B cell (primary cell): ENCODE measurements at regions not wholly inside any gene's neighbourhood (a gene's known extent, or its start where the extent isn't known, plus 50 kb on each side); places are given as distances from the start of the nearest gene placed in this dataset.

Experiments used
- ATAC-seq: fragments of 200-7000 bp; cut with Tn5 transposase; one replicate; pipeline ENCODE4 v1.10.0; 2021; ENCODE audit warnings: low read depth, mild to moderate bottlenecking, moderate number of reproducible peaks, moderate library complexity
- CTCF ChIA-PET: fragments of 350-600 bp; sonication (Branson Sonifier 250); formaldehyde crosslinking; loops from one replicate; lab custom pipeline; 2021; ENCODE audit warnings: antibody characterized with exemption, inconsistent platforms; lab: Charles Lee
- POLR2A ChIA-PET: fragments of 350-600 bp; sonication (Branson Sonifier 250); formaldehyde crosslinking; loops from one replicate; lab custom pipeline; 2021; ENCODE audit warnings: antibody characterized with exemption; lab: Charles Lee
- DNase-seq: peaks from one replicate; pipeline ENCODE4 v3.0.0; 2013
- H2AFZ ChIP-seq: 2 replicates; pipeline ENCODE4 v1.6.1; 2012; ENCODE audit warnings: mild to moderate bottlenecking, low read depth, low read length; ENCODE audit not compliant: insufficient read depth, poor library complexity, severe bottlenecking
- H3K27ac ChIP-seq, 2 donors: 1 replicate in 1 of 2; 2 replicates in 1 of 2; pipeline ENCODE4 v1.5.1; 2012 to 2013; ENCODE audit warnings: low read length in 2 of 2, mild to moderate bottlenecking in 2 of 2, moderate library complexity in 1 of 2
- H3K27me3 ChIP-seq, 4 experiments: fragments of 200-600 bp in 1 of 4; sonication (generic) in 1 of 4; replicated peaks in 1 of 4; 1 replicate in 2 of 4; 2 replicates in 2 of 4; pipeline versions ENCODE4 v1.6.1 to v1.7.0; 2013 to 2016; ENCODE audit warnings: low read length in 3 of 4, mild to moderate bottlenecking in 2 of 4, mixed read lengths in 1 of 4, moderate library complexity in 1 of 4; ENCODE audit not compliant: insufficient read depth in 4 of 4, control insufficient read depth in 3 of 4; ENCODE audit errors: control extremely low read depth in 1 of 4
- H3K36me3 ChIP-seq, 2 experiments: replicated peaks in 1 of 2; 1 replicate in 1 of 2; 2 replicates in 1 of 2; pipeline versions ENCODE4 v1.6.1 to v1.7.1; 2013; ENCODE audit warnings: low read length in 1 of 2; ENCODE audit not compliant: insufficient read depth in 2 of 2, control insufficient read depth in 1 of 2; ENCODE audit errors: control extremely low read depth in 1 of 2, extremely low read depth in 1 of 2
- H3K4me1 ChIP-seq, 2 donors: fragments of 200-600 bp in 1 of 2; sonication (generic) in 1 of 2; 1 replicate in 1 of 2; 2 replicates in 1 of 2; pipeline versions ENCODE4 v1.5.1 to v1.6.1; 2013 to 2017; ENCODE audit warnings: low read length in 2 of 2; ENCODE audit not compliant: control insufficient read depth in 2 of 2, insufficient read depth in 2 of 2
- H3K4me2 ChIP-seq: replicated peaks from 2 replicates; pipeline ENCODE3; 2012; ENCODE audit warnings: mild to moderate bottlenecking, low read depth, low read length; ENCODE audit not compliant: poor library complexity, severe bottlenecking
- H3K4me3 ChIP-seq, 5 experiments: fragments of 200-600 bp in 1 of 5; sonication (generic) in 1 of 5; 1 replicate in 3 of 5; 2 replicates in 2 of 5; pipeline versions ENCODE4 v1.5.1 to v1.7.0; 2011 to 2016; ENCODE audit warnings: low read length in 4 of 5, mild to moderate bottlenecking in 4 of 5, low read depth in 2 of 5, control low read depth in 1 of 5, moderate library complexity in 1 of 5; ENCODE audit not compliant: insufficient read depth in 1 of 5; ENCODE audit errors: control extremely low read depth in 1 of 5, extremely low read depth in 1 of 5
- H3K79me2 ChIP-seq: fragments of 200-600 bp; sonication (generic); one replicate; pipeline ENCODE4 v1.6.0; 2016; ENCODE audit warnings: low read length; ENCODE audit not compliant: control insufficient read depth, insufficient read depth
- H3K9ac ChIP-seq: fragments of 200-600 bp; sonication (generic); 2 replicates; pipeline ENCODE4 v1.6.1; 2017; ENCODE audit warnings: mild to moderate bottlenecking, low read length, moderate library complexity
- H3K9me3 ChIP-seq, 3 donors: one replicate each; pipeline versions ENCODE4 v1.6.1 to v1.7.1; 2013; ENCODE audit warnings: low read length in 2 of 3; ENCODE audit not compliant: control insufficient read depth in 2 of 3, insufficient read depth in 1 of 3; ENCODE audit errors: control extremely low read depth in 1 of 3
- H4K20me1 ChIP-seq: 2 replicates; pipeline ENCODE4 v1.6.0; 2012; ENCODE audit warnings: mild to moderate bottlenecking, low read length; ENCODE audit not compliant: insufficient read depth, control insufficient read depth, poor library complexity, severe bottlenecking
- H3K27ac Mint-ChIP-seq: one replicate; pipeline ENCODE4 v1.8.0; 2021; ENCODE audit warnings: mixed read lengths
- H3K27me3 Mint-ChIP-seq: one replicate; pipeline ENCODE4 v1.8.0; 2021; ENCODE audit warnings: mixed read lengths
- H3K4me1 Mint-ChIP-seq: one replicate; pipeline ENCODE4 v1.8.0; 2021; ENCODE audit warnings: mixed read lengths
- H3K4me3 Mint-ChIP-seq: one replicate; pipeline ENCODE4 v1.8.0; 2021; ENCODE audit warnings: mixed read lengths
- H3K9me3 Mint-ChIP-seq: one replicate; pipeline ENCODE4 v1.8.0; 2022; ENCODE audit warnings: mixed read lengths; ENCODE audit not compliant: insufficient read depth
- CTCF ChIP-seq: fragments of 200-600 bp; IDR thresholded peaks from one replicate; pipeline ENCODE4 v1.8.0; 2022; ENCODE audit warnings: antibody characterized with exemption, mild to moderate bottlenecking
- EZH2 ChIP-seq: IDR thresholded peaks from 2 replicates; pipeline ENCODE4 v1.6.1; 2012; ENCODE audit warnings: borderline replicate concordance, low read depth, mild to moderate bottlenecking, moderate library complexity, low read length; ENCODE audit not compliant: insufficient read depth, poor library complexity, severe bottlenecking
- WGBS: methylation state at CpG from one replicate; pipeline ENCODE4 v1.1.5; 2013; ENCODE audit warnings: missing lambda C conversion rate; ENCODE audit not compliant: insufficient coverage; 5-methylcytosine and 5-hydroxymethylcytosine counted together
- intact Hi-C: fragments of 100-400 bp; cut with micrococcal nuclease; formaldehyde crosslinking; loops from one replicate; pipeline ENCODE4 v1.10.0; 2022

GRCh38 chr3:159843840-159844730 lies 144.6 kb upstream of the IL12A start:
- peaks cover 8% of the 10 kb centered on the region for H3K4me1 Mint-ChIP-seq

More at GRCh38 chr3:159843840-159844730, 144.6 kb upstream of the IL12A start:
- Histone ChIP-seq H3K4me3 (no peak overlapping the region), H3K79me2 (no peaks in the 10 kb centered on the region), H3K4me2 (no peak overlapping the region), H3K4me1 (peaks cover 7 to 10% of the 10 kb centered on the region in 2 donors), H3K27me3 (peaks cover 0 to 23% (median 9%) of the 10 kb centered on the region in 4 experiments), H3K27ac (no peak overlapping the region), H4K20me1 (no peaks in the 10 kb centered on the region), H2AFZ (no peak overlapping the region), H3K9me3 (no peaks in the 10 kb centered on the region), H3K9ac (no peak overlapping the region), H3K36me3 (no peaks in the 10 kb centered on the region)
- TF ChIP-seq CTCF: no peak
- TF ChIP-seq EZH2: no peak
- DNase-seq (no peak), ATAC-seq (no peak)
- intact Hi-C loops: no loop called here
- H3K27ac Mint-ChIP-seq: no peak overlapping the region
- ChIA-PET CTCF (interaction anchor here (1.1 kb wide), 1 partner anchor 16 kb away, joined by 4 read pairs; no protein-coding TSS in a partner anchor), POLR2A (no interaction called here)
- H3K4me3 Mint-ChIP-seq: no peak overlapping the region
- no CpG with 5 or more reads among the region's 7 CpGs for WGBS
- H3K9me3 Mint-ChIP-seq: no peaks in the 10 kb centered on the region
- H3K27me3 Mint-ChIP-seq: peaks cover 20% of the 10 kb centered on the region
